Tibial artery (tissue), 4 donors: ENCODE measurements at regions not wholly inside any gene's neighbourhood (a gene's known extent, or its start where the extent isn't known, plus 50 kb on each side); places are given as distances from the start of the nearest gene placed in this dataset.

Experiments
- DNase-seq, 2 donors: peaks; one replicate each; pipeline ENCODE4 v3.0.0-alpha.2; 2019
- H3K27ac ChIP-seq, 2 donors: fragments of 200-600 bp; sonication (generic) in 1 of 2; 1 replicate in 1 of 2; 2 replicates in 1 of 2; pipeline ENCODE4 v1.5.1; 2018 to 2019; ENCODE audit warnings: mild to moderate bottlenecking in 1 of 2
- H3K27me3 ChIP-seq, 2 donors: fragments of 200-600 bp; sonication (generic) in 1 of 2; one replicate each; pipeline versions ENCODE4 v1.5.1 to v1.6.0; 2016 to 2019
- H3K36me3 ChIP-seq, 3 donors: fragments of 200-600 bp; sonication (generic) in 2 of 3; one replicate each; pipeline ENCODE4 v1.5.1; 2016 to 2019; ENCODE audit warnings: mild to moderate bottlenecking in 2 of 3
- H3K4me1 ChIP-seq, 4 donors: fragments of 200-600 bp; sonication (generic) in 2 of 4; 1 replicate in 3 of 4; 2 replicates in 1 of 4; pipeline ENCODE4 v1.5.1; 2016 to 2019
- H3K4me3 ChIP-seq, 2 donors: fragments of 200-600 bp; sonication (generic) in 1 of 2; 1 replicate in 1 of 2; 2 replicates in 1 of 2; pipeline ENCODE4 v1.5.1; 2018 to 2019; ENCODE audit warnings: mild to moderate bottlenecking in 2 of 2
- H3K9me3 ChIP-seq, 3 donors: fragments of 200-600 bp; sonication (generic) in 1 of 3; one replicate each; pipeline ENCODE4 v1.5.1; 2016 to 2019
- CTCF ChIP-seq, 2 experiments: fragments of 200-600 bp in 1 of 2; fragments of 450-650 bp in 1 of 2; IDR thresholded peaks; one replicate each; pipeline ENCODE4 v1.5.1; 2017 to 2019; ENCODE audit warnings: antibody characterized with exemption in 2 of 2, mild to moderate bottlenecking in 1 of 2, moderate library complexity in 1 of 2
- intact Hi-C: fragments of 100-400 bp; cut with DNase I; formaldehyde crosslinking; loops from one replicate; pipeline ENCODE4 v1.15.0; 2023; ENCODE audit warnings: low total_unique reads

GRCh38 chr12:91628656-91629055 is 446.0 kb upstream of the DCN start:
- intact Hi-C loops = no loop called here
- no peaks in the 10 kb centered on the region for H3K27me3 ChIP-seq
- no peaks in the 10 kb centered on the region for H3K36me3 ChIP-seq
- H3K4me3 ChIP-seq = no peak overlapping the region
- no peak for DNase-seq
- H3K9me3 ChIP-seq = no peaks in the 10 kb centered on the region
- no peaks in the 10 kb centered on the region for H3K4me1 ChIP-seq
- H3K27ac ChIP-seq = no peak overlapping the region
- TF ChIP-seq CTCF (IDR thresholded peaks at IDR 0.05) = no peak

GRCh38 chr12:91627225-91627624 is 444.6 kb upstream of the DCN start:
- intact Hi-C loops = no loop called here

GRCh38 chr12:91622981-91623380 is 440.4 kb upstream of the DCN start:
- Histone ChIP-seq H3K27me3 (no peaks in the 10 kb centered on the region), H3K27ac (no peak overlapping the region), H3K9me3 (no peaks in the 10 kb centered on the region), H3K4me1 (no peaks in the 10 kb centered on the region), H3K4me3 (no peak overlapping the region), H3K36me3 (no peaks in the 10 kb centered on the region)
- DNase-seq = no peak
- TF ChIP-seq CTCF (IDR thresholded peaks at IDR 0.05) = no peak
- intact Hi-C loops = no loop called here

More at GRCh38 chr12:91627225-91627624, 444.6 kb upstream of the DCN start:
- no peak overlapping the region for H3K27ac ChIP-seq
- no peaks in the 10 kb centered on the region for H3K4me1 ChIP-seq
- no peak for TF ChIP-seq CTCF (IDR thresholded peaks at IDR 0.05)
- no peaks in the 10 kb centered on the region for H3K27me3 ChIP-seq
- DNase-seq = no peak
- H3K4me3 ChIP-seq = no peak overlapping the region
- H3K36me3 ChIP-seq = no peaks in the 10 kb centered on the region
- no peaks in the 10 kb centered on the region for H3K9me3 ChIP-seq

- no peak for TF ChIP-seq CTCF (IDR thresholded peaks at IDR 0.05)
- Histone ChIP-seq H3K27ac (no peak overlapping the region), H3K27me3 (no peaks in the 10 kb centered on the region), H3K4me3 (no peak overlapping the region), H3K36me3 (no peaks in the 10 kb centered on the region), H3K9me3 (no peaks in the 10 kb centered on the region), H3K4me1 (no peaks in the 10 kb centered on the region)
- no peak for DNase-seq
- intact Hi-C loops = no loop called here
These were observed 439.4 kb upstream of the DCN start for GRCh38 chr12:91622037-91622436.

GRCh38 chr12:91620992-91621391 is 438.4 kb upstream of the DCN start:
- no peaks in the 10 kb centered on the region for H3K36me3 ChIP-seq
- H3K27me3 ChIP-seq = no peaks in the 10 kb centered on the region
- H3K4me1 ChIP-seq = no peaks in the 10 kb centered on the region
- no peak overlapping the region for H3K27ac ChIP-seq
- no peaks in the 10 kb centered on the region for H3K9me3 ChIP-seq
- TF ChIP-seq CTCF (IDR thresholded peaks at IDR 0.05) = no peak
- intact Hi-C loops = no loop called here
- DNase-seq = no peak
- no peak overlapping the region for H3K4me3 ChIP-seq

GRCh38 chr12:91620422-91620821 is 437.8 kb upstream of the DCN start:
- Histone ChIP-seq H3K4me1 (no peaks in the 10 kb centered on the region), H3K27me3 (no peaks in the 10 kb centered on the region), H3K27ac (no peak overlapping the region), H3K36me3 (no peaks in the 10 kb centered on the region), H3K9me3 (no peaks in the 10 kb centered on the region), H3K4me3 (no peak overlapping the region)
- intact Hi-C loops = no loop called here
- no peak for DNase-seq
- no peak for TF ChIP-seq CTCF (IDR thresholded peaks at IDR 0.05)
